Lung (tissue), 11 donors: ENCODE measurements at regions not wholly inside any gene's neighbourhood (a gene's known extent, or its start where the extent isn't known, plus 50 kb on each side); places are given as distances from the start of the nearest gene placed in this dataset.

ENCODE experiments used
- ATAC-seq: fragments of 200-7000 bp; cut with Tn5 transposase; one replicate; pipeline ENCODE4 v1.9.1; 2020; ENCODE audit warnings: moderate number of reproducible peaks; ENCODE audit not compliant: insufficient read depth, low FRiP score
- DNase-seq, 3 donors: peaks; one replicate each; pipeline ENCODE4 v3.0.0-alpha.2; 2013 to 2017
- H3K27ac ChIP-seq, 2 donors: one replicate each; pipeline ENCODE4 v1.5.1; 2013; ENCODE audit warnings: mild to moderate bottlenecking in 2 of 2, moderate library complexity in 2 of 2, control low read depth in 1 of 2, inconsistent platforms in 1 of 2, low read depth in 1 of 2, low read length in 1 of 2
- H3K27me3 ChIP-seq, 3 donors: one replicate each; pipeline ENCODE4 v1.5.1; 2013; ENCODE audit warnings: low read length in 2 of 3; ENCODE audit not compliant: control insufficient read depth in 3 of 3, insufficient read depth in 3 of 3
- H3K36me3 ChIP-seq, 4 donors: one replicate each; pipeline ENCODE4 v1.5.1; 2013; ENCODE audit warnings: low read length in 4 of 4, mild to moderate bottlenecking in 1 of 4, moderate library complexity in 1 of 4; ENCODE audit not compliant: control insufficient read depth in 4 of 4, insufficient read depth in 4 of 4
- H3K4me1 ChIP-seq, 5 donors: one replicate each; pipeline ENCODE4 v1.5.1; 2013; ENCODE audit warnings: low read length in 5 of 5, mild to moderate bottlenecking in 2 of 5, moderate library complexity in 1 of 5; ENCODE audit not compliant: control insufficient read depth in 5 of 5, insufficient read depth in 5 of 5
- H3K4me3 ChIP-seq: one replicate; pipeline ENCODE4 v1.5.1; 2013; ENCODE audit warnings: mild to moderate bottlenecking, control low read depth, moderate library complexity
- H3K9ac ChIP-seq, 2 donors: one replicate each; pipeline ENCODE4 v1.5.1; 2013; ENCODE audit warnings: low read length in 2 of 2, control low read depth in 1 of 2; ENCODE audit not compliant: insufficient read depth in 1 of 2
- H3K9me3 ChIP-seq, 4 donors: one replicate each; pipeline ENCODE4 v1.5.1; 2013; ENCODE audit warnings: low read length in 3 of 4, mild to moderate bottlenecking in 1 of 4, moderate library complexity in 1 of 4; ENCODE audit not compliant: control insufficient read depth in 4 of 4, insufficient read depth in 3 of 4
- WGBS, 2 donors: extraction: QIAGEN DNeasy Blood & Tissue Kit; methylation state at CpG; one replicate each; pipeline ENCODE4 v1.1.7; 2013; 5-methylcytosine and 5-hydroxymethylcytosine counted together
- TF ChIP-seq, protein P1 (sequence below): IDR thresholded peaks from 2 replicates; pipeline ENCODE4 v1.5.1; 2012; ENCODE audit warnings: mild to moderate bottlenecking; ENCODE audit errors: control extremely low read depth, extremely low read depth
- donor health status: control.
- donor health status: control.
- donor health status: Bipolar disorder and iron deficiency.
- donor health status: healthy.
- donor health status: DM: yes; HTN: yes; CAD: no.

DNA sequence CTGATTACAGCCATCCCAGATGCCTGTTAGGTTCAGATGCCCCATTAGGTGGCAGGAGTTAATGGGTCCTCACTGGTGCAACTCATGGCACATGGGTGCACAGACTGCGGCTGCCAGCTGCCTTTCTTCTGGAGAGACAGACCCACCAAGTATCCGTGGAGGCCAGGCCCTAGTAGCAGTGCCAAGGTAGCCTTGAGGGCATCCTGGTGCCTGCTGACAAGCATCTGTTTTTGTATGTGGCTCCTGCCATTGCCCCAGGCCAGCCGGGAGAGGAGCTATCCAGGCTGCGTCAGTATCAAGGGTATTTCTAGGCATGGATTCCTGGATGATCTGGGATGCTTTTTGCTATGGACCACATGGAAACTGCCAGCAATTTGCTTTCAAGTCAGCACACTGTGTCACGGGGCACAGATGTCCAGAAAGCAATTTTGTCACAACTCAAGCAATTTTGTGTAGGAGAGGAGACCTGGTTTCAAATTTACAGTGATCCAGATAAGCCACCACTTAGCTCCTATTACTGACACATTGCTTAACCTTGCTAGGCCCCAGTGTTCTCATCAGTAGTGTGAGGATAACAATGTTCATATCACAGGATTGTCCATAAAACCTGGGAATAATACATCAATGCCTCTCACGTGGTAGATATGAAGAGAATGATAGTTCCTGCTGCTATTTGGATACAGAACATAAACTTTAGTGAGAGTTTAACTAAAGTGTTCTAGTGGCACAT lies 815.1 kb upstream of the RAB6C start:
- H3K4me3 ChIP-seq, result no peak overlapping the region
- H3K27ac ChIP-seq, result no peak overlapping the region
- no peak for DNase-seq
- no peaks in the 10 kb centered on the region for H3K27me3 ChIP-seq
- no peak for ATAC-seq
- TF ChIP-seq, protein P1, sequence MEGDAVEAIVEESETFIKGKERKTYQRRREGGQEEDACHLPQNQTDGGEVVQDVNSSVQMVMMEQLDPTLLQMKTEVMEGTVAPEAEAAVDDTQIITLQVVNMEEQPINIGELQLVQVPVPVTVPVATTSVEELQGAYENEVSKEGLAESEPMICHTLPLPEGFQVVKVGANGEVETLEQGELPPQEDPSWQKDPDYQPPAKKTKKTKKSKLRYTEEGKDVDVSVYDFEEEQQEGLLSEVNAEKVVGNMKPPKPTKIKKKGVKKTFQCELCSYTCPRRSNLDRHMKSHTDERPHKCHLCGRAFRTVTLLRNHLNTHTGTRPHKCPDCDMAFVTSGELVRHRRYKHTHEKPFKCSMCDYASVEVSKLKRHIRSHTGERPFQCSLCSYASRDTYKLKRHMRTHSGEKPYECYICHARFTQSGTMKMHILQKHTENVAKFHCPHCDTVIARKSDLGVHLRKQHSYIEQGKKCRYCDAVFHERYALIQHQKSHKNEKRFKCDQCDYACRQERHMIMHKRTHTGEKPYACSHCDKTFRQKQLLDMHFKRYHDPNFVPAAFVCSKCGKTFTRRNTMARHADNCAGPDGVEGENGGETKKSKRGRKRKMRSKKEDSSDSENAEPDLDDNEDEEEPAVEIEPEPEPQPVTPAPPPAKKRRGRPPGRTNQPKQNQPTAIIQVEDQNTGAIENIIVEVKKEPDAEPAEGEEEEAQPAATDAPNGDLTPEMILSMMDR, result no peak
- H3K9ac ChIP-seq, result no peak overlapping the region
- no peaks in the 10 kb centered on the region for H3K36me3 ChIP-seq
- WGBS, 2 donors, result 76 to 89% methylated on average over 6 of the region's 6 CpGs
- peaks cover 0 to 3% (median 0%) of the 10 kb centered on the region in 4 donors for H3K9me3 ChIP-seq
- H3K4me1 ChIP-seq, result no peaks in the 10 kb centered on the region

DNA sequence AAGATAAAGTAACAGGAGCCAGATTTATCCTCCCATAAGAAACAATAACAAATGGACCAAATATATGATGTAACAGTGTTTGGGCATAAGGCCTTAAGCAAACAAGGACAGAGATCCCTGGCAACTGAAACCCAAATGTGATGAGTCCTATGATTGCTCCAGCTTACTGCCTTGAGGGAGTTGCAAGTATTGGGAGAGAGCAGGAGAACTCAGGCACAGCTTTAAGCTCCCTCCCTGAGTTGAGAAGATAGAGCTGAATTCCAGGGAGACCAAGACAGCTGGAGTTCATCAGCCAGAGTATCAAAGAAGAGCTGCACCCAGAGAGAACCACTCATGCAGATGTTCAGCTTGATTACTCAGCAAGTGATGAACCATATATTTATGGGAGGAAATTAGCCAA lies 814.5 kb upstream of the RAB6C start:
- TF ChIP-seq, protein P1, result no peak
- H3K27ac ChIP-seq, result no peak overlapping the region
- DNase-seq (peak in 2 of 3 donors; percentile 29 to 45), ATAC-seq (no peak)
- no peaks in the 10 kb centered on the region for H3K36me3 ChIP-seq
- no peak overlapping the region for H3K4me3 ChIP-seq
- H3K9ac ChIP-seq, result no peak overlapping the region
- H3K27me3 ChIP-seq, result no peaks in the 10 kb centered on the region
- H3K9me3 ChIP-seq, result peaks cover 0 to 3% (median 0%) of the 10 kb centered on the region in 4 donors
- H3K4me1 ChIP-seq, result no peaks in the 10 kb centered on the region

DNA sequence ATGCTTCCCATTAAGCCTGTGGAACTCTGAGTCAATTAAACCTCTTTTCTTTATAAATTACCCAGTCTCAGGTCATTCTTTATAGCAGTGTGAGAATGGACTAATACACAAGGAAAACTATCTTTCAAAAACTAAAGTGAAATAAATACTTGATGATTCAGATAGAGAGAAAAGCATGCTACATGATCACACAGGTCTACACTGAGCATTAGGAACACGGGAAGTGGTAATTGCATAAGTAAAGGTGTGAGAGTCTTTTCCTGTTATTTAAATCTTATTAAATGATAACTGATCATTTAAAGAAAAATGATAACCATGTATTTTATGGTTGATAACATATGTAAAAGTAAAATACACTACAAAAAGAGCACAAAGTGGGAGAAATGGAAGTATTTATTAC lies 812.0 kb upstream of the RAB6C start:
- H3K27me3 ChIP-seq, result no peaks in the 10 kb centered on the region
- ATAC-seq (no peak), DNase-seq (no peak)
- WGBS, 2 donors, result 77 to 91% methylated on average over 1 of the region's 1 CpG
- no peaks in the 10 kb centered on the region for H3K36me3 ChIP-seq
- peaks cover 0 to 3% (median 0%) of the 10 kb centered on the region in 4 donors for H3K9me3 ChIP-seq
- no peak overlapping the region for H3K9ac ChIP-seq
- TF ChIP-seq, protein P1, result no peak
- no peak overlapping the region for H3K4me3 ChIP-seq
- no peak overlapping the region for H3K27ac ChIP-seq
- H3K4me1 ChIP-seq, result no peaks in the 10 kb centered on the region

DNA sequence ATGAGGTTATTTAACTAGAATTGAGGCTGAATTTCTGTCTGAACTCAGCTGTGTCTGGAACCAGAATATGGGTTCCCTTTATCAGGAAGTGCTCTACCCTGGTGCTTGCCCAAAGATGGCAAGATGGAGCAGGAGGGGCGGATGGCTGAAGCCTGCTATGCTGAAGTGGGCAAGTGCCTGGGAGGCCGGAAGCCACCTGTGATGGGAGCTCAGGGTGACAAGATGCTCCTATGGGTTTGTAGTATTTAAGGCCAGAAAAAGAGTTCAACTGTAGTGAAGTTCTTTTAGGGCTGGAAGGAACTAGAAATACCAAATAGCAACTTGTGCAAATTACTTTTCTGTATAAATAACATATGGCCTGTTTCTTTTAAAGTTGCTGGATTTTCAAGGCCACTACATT lies 808.9 kb upstream of the RAB6C start:
- Histone ChIP-seq H3K36me3 (no peaks in the 10 kb centered on the region), H3K4me1 (no peaks in the 10 kb centered on the region), H3K27me3 (no peaks in the 10 kb centered on the region), H3K27ac (no peak overlapping the region), H3K4me3 (no peak overlapping the region), H3K9ac (no peak overlapping the region), H3K9me3 (peaks cover 0 to 3% (median 0%) of the 10 kb centered on the region in 4 donors)
- TF ChIP-seq, protein P1, result no peak
- 91% methylated on average over 2 of the region's 2 CpGs for WGBS, 2 donors
- no peak for DNase-seq
- ATAC-seq, result no peak
